ENCODE measurements at regions not wholly inside any gene's neighbourhood (a gene's known extent, or its start where the extent isn't known, plus 50 kb on each side); places are given as distances from the start of the nearest gene placed in this dataset.

- Histone ChIP-seq H3K36me3 (no peaks in the 10 kb centered on the region), H3K4me3 (no peak overlapping the region), H3K27me3 (replicated peaks) (peaks cover 7% of the 10 kb centered on the region; the same call in 1 of the 2 replicates), H3K9me3 (replicated peaks) (no peaks in the 10 kb centered on the region), H3K27ac (no peak overlapping the region), H3K4me1 (replicated peaks) (no peaks in the 10 kb centered on the region)
- DNase-seq (ENCODE audit: low read depth in 1 of 2, low spot score in 2 of 2) = no peak
Observed at GRCh38 chr1:101108111-101108500, 82.5 kb upstream of the DPH5 start.

- Histone ChIP-seq H3K4me1 (replicated peaks) (no peaks in the 10 kb centered on the region), H3K36me3 (no peaks in the 10 kb centered on the region), H3K9me3 (replicated peaks) (no peaks in the 10 kb centered on the region), H3K27me3 (replicated peaks) (peaks cover 7% of the 10 kb centered on the region; the same call in 1 of the 2 replicates), H3K4me3 (no peak overlapping the region), H3K27ac (no peak overlapping the region)
- DNase-seq (ENCODE audit: low read depth in 1 of 2, low spot score in 2 of 2) = no peak
Observed at GRCh38 chr1:101107496-101108110, 82.0 kb upstream of the DPH5 start.

- Histone ChIP-seq H3K4me3 (no peak overlapping the region), H3K27ac (no peak overlapping the region), H3K36me3 (no peaks in the 10 kb centered on the region), H3K4me1 (replicated peaks) (no peaks in the 10 kb centered on the region), H3K9me3 (replicated peaks) (no peaks in the 10 kb centered on the region), H3K27me3 (replicated peaks) (peaks cover 7% of the 10 kb centered on the region; the same call in 1 of the 2 replicates)
- DNase-seq (ENCODE audit: low read depth in 1 of 2, low spot score in 2 of 2) = no peak
Observed at GRCh38 chr1:101105877-101106276, 80.3 kb upstream of the DPH5 start.

- H3K4me1 ChIP-seq (replicated peaks) = no peaks in the 10 kb centered on the region
- H3K27me3 ChIP-seq (replicated peaks) = peaks cover 7% of the 10 kb centered on the region; the same call in 1 of the 2 replicates
- no peaks in the 10 kb centered on the region for H3K9me3 ChIP-seq (replicated peaks)
- DNase-seq (ENCODE audit: low read depth in 1 of 2, low spot score in 2 of 2) = no peak
- no peak overlapping the region for H3K4me3 ChIP-seq
- H3K36me3 ChIP-seq = no peaks in the 10 kb centered on the region
- H3K27ac ChIP-seq = no peak overlapping the region
Observed at GRCh38 chr1:101102426-101103156, 77.0 kb upstream of the DPH5 start.

- Histone ChIP-seq H3K4me3 (no peak overlapping the region), H3K36me3 (no peaks in the 10 kb centered on the region), H3K27ac (no peak overlapping the region), H3K4me1 (replicated peaks) (no peaks in the 10 kb centered on the region), H3K27me3 (replicated peaks) (peaks cover 7% of the 10 kb centered on the region; the same call in 1 of the 2 replicates), H3K9me3 (replicated peaks) (no peaks in the 10 kb centered on the region)
- DNase-seq (ENCODE audit: low read depth in 1 of 2, low spot score in 2 of 2) = no peak
Observed at GRCh38 chr1:101101360-101101759, 75.8 kb upstream of the DPH5 start.

GRCh38 chr1:101100674-101101073 is 75.1 kb upstream of the DPH5 start:
- Histone ChIP-seq H3K27me3 (replicated peaks) (peaks cover 3% of the 10 kb centered on the region; the same call in 1 of the 2 replicates), H3K36me3 (no peaks in the 10 kb centered on the region), H3K4me3 (no peak overlapping the region), H3K9me3 (replicated peaks) (no peaks in the 10 kb centered on the region), H3K4me1 (replicated peaks) (no peaks in the 10 kb centered on the region), H3K27ac (no peak overlapping the region)
- no peak for DNase-seq (ENCODE audit: low read depth in 1 of 2, low spot score in 2 of 2)

- no peak for DNase-seq (ENCODE audit: low read depth in 1 of 2, low spot score in 2 of 2)
- no peak overlapping the region for H3K27ac ChIP-seq
- H3K4me3 ChIP-seq = no peak overlapping the region
- no peaks in the 10 kb centered on the region for H3K9me3 ChIP-seq (replicated peaks)
- no peaks in the 10 kb centered on the region for H3K4me1 ChIP-seq (replicated peaks)
- no peaks in the 10 kb centered on the region for H3K27me3 ChIP-seq (replicated peaks)
- no peaks in the 10 kb centered on the region for H3K36me3 ChIP-seq
Observed at GRCh38 chr1:101098907-101099306, 73.3 kb upstream of the DPH5 start.

GRCh38 chr1:101098327-101098726 is 72.7 kb upstream of the DPH5 start:
- Histone ChIP-seq H3K27me3 (replicated peaks) (no peaks in the 10 kb centered on the region), H3K9me3 (replicated peaks) (no peaks in the 10 kb centered on the region), H3K27ac (no peak overlapping the region), H3K36me3 (no peaks in the 10 kb centered on the region), H3K4me3 (no peak overlapping the region), H3K4me1 (replicated peaks) (no peaks in the 10 kb centered on the region)
- no peak for DNase-seq (ENCODE audit: low read depth in 1 of 2, low spot score in 2 of 2)

- Histone ChIP-seq H3K4me1 (replicated peaks) (no peaks in the 10 kb centered on the region), H3K27me3 (replicated peaks) (no peaks in the 10 kb centered on the region), H3K27ac (no peak overlapping the region), H3K4me3 (no peak overlapping the region), H3K36me3 (no peaks in the 10 kb centered on the region), H3K9me3 (replicated peaks) (no peaks in the 10 kb centered on the region)
- DNase-seq (ENCODE audit: low read depth in 1 of 2, low spot score in 2 of 2) = no peak
Observed at GRCh38 chr1:101089613-101090338, 64.2 kb upstream of the DPH5 start.

GRCh38 chr1:101088431-101088830 is 62.8 kb upstream of the DPH5 start:
- Histone ChIP-seq H3K36me3 (no peaks in the 10 kb centered on the region), H3K27ac (no peak overlapping the region), H3K4me3 (no peak overlapping the region), H3K27me3 (replicated peaks) (no peaks in the 10 kb centered on the region), H3K4me1 (replicated peaks) (no peaks in the 10 kb centered on the region), H3K9me3 (replicated peaks) (no peaks in the 10 kb centered on the region)
- DNase-seq (ENCODE audit: low read depth in 1 of 2, low spot score in 2 of 2) = no peak

- Histone ChIP-seq H3K4me3 (no peak overlapping the region), H3K4me1 (replicated peaks) (no peaks in the 10 kb centered on the region), H3K9me3 (replicated peaks) (no peaks in the 10 kb centered on the region), H3K27me3 (replicated peaks) (no peaks in the 10 kb centered on the region), H3K27ac (no peak overlapping the region), H3K36me3 (no peaks in the 10 kb centered on the region)
- no peak for DNase-seq (ENCODE audit: low read depth in 1 of 2, low spot score in 2 of 2)
Observed at GRCh38 chr1:101086783-101087182, 61.2 kb upstream of the DPH5 start.

GRCh38 chr1:101081496-101082488 is 56.2 kb upstream of the DPH5 start:
- H3K4me3 ChIP-seq = no peak overlapping the region

GRCh38 chr1:101080859-101081258 is 55.3 kb upstream of the DPH5 start:
- Histone ChIP-seq H3K27me3 (replicated peaks) (no peaks in the 10 kb centered on the region), H3K4me3 (no peak overlapping the region), H3K27ac (no peak overlapping the region), H3K9me3 (replicated peaks) (no peaks in the 10 kb centered on the region), H3K36me3 (no peaks in the 10 kb centered on the region), H3K4me1 (replicated peaks) (no peaks in the 10 kb centered on the region)
- no peak for DNase-seq (ENCODE audit: low read depth in 1 of 2, low spot score in 2 of 2)

More at GRCh38 chr1:101081496-101082488, 56.2 kb upstream of the DPH5 start:
- H3K36me3 ChIP-seq = no peaks in the 10 kb centered on the region
- no peaks in the 10 kb centered on the region for H3K27me3 ChIP-seq (replicated peaks)
- H3K9me3 ChIP-seq (replicated peaks) = no peaks in the 10 kb centered on the region
- no peaks in the 10 kb centered on the region for H3K4me1 ChIP-seq (replicated peaks)
- H3K27ac ChIP-seq = no peak overlapping the region
- DNase-seq (ENCODE audit: low read depth in 1 of 2, low spot score in 2 of 2) = no peak

Measured in SJSA1 (cell line).